Right lobe of liver (tissue), 4 donors: ENCODE measurements at regions not wholly inside any gene's neighbourhood (a gene's known extent, or its start where the extent isn't known, plus 50 kb on each side); places are given as distances from the start of the nearest gene placed in this dataset.

Experiments
- CTCF ChIP-seq, 4 donors: fragments of 200-600 bp in 3 of 4; fragments of 450-650 bp in 1 of 4; IDR thresholded peaks; one replicate each; pipeline versions ENCODE4 v1.5.1 to v1.8.0; 2016 to 2022; ENCODE audit warnings: antibody characterized with exemption in 4 of 4, mild to moderate bottlenecking in 2 of 4
- POLR2A ChIP-seq: fragments of 450-650 bp; IDR thresholded peaks from one replicate; pipeline ENCODE4 v1.6.1; 2017; ENCODE audit warnings: antibody characterized with exemption, mild to moderate bottlenecking
- donor health status: DM: no; HTN: no; CAD: no.
- donor health status: DM: no; HTN: no; CAD: no.
- donor health status: DM: no; HTN: yes; CAD: no.

GRCh38 chr5:122680623-122681350, 94.1 kb upstream of the SNX2 start:
- no peak for TF ChIP-seq CTCF (IDR thresholded peaks at IDR 0.05)
- TF ChIP-seq POLR2A = no peak
